ENCODE measurements at regions not wholly inside any gene's neighbourhood (a gene's known extent, or its start where the extent isn't known, plus 50 kb on each side); places are given as distances from the start of the nearest gene placed in this dataset.

DNA sequence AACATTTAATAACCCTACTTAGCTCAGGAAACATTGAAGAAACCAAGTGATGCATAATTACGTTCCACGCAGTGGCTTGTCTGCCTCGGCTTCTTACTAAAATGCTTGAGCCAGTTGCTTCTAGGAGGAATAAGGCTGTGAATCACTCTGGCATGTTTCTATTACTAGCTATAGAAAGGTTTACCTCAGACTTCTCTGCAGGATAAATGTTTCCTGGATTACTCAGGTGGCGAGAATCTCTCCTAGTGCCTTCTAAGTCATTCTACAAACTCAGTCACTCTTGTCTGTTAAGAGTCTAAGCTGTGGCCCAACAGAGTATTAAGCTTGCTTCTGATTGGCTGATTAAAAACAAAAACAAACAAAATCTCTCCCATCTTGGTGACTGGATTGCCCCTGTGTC is 92.0 kb upstream of the RALGPS2 start:
- no peak for TF ChIP-seq CTCF (IDR thresholded peaks at IDR 0.05; ENCODE audit: low read depth, low read length, poor library complexity, severe bottlenecking)
- no peak for TF ChIP-seq EZH2phosphoT487 (IDR thresholded peaks at IDR 0.05; ENCODE audit: borderline replicate concordance, low read length)
